ENCODE measurements at regions not wholly inside any gene's neighbourhood (a gene's known extent, or its start where the extent isn't known, plus 50 kb on each side); places are given as distances from the start of the nearest gene placed in this dataset.
A peak's percentile ranks its signal among the peaks of the same experiment; 100 is the strongest.
"Not testable (repeated sequence)": the region's sequence is repeated elsewhere in the genome, so short reads cannot be mapped to it uniquely, and the experiment has no call there.

- in situ Hi-C loops (cut with HindIII; ENCODE audit: low sequenced_read_pairs) = no loop called here
- DNase-seq (ENCODE audit: low spot score) = no peak
These were observed 744.4 kb upstream of the ANO3 start for GRCh38 chr11:25587496-25587895.

DNA sequence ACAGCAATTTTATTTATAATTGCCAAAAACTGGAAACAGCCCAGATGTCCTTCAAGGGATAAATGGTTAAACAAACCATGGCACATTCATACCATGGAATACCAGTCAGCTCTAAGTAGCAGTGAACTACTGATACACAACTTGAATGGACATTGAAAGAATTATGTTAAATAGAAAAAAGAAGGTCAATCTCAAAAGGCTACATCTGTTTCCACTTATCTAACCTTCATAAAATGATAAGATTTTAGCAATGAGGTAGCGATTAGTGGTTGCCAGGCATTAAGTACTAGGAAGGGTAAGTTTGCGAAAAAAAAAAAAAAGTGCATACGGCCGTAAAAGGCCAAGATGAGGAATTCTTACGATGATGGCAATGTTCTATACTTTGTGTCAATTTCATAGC lies 738.7 kb upstream of the ANO3 start:
- no peak for DNase-seq (ENCODE audit: low spot score)
- in situ Hi-C loops (cut with HindIII; ENCODE audit: low sequenced_read_pairs) = no loop called here

DNA sequence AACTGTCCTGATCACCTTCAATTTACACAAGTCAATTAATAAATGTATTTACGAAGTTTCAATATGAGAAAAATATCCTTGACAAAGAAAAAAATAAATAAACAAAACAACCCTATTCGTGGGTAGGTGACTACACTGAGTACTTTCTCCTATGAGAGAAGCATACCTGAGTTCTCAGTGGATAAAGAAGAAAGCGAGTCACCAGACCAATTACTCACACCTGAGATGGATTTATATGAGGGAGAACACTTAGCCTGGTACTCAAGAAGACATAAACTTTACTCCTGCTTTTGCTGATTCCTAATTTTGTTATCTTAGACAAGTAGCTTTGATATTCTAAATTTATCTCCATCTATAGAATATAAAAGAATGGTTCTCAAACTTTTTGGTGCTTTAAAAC lies 735.2 kb upstream of the ANO3 start:
- DNase-seq (ENCODE audit: low spot score) = no peak
- in situ Hi-C loops (cut with HindIII; ENCODE audit: low sequenced_read_pairs) = no loop called here

DNA sequence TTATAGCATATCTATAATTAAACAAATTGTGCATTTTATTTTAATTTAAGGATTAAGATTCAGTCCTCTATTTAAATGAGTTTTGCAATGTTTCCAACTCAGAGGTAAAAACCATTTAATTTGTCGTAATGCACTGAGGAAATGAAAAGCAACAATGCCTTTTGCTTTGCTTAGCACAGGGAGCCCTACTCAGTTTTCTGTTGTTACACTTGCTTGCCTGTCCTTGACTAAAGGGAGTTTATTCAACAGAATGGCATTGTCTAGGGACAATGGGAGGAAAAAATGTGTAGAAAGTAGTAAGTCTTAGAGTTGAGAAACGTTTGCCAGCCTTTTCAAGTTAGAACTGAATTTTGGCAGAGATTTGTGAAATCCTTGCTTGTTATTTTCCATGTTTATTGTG lies 734.2 kb upstream of the ANO3 start:
- in situ Hi-C loops (cut with HindIII; ENCODE audit: low sequenced_read_pairs) = no loop called here
- no peak for DNase-seq (ENCODE audit: low spot score)

DNA sequence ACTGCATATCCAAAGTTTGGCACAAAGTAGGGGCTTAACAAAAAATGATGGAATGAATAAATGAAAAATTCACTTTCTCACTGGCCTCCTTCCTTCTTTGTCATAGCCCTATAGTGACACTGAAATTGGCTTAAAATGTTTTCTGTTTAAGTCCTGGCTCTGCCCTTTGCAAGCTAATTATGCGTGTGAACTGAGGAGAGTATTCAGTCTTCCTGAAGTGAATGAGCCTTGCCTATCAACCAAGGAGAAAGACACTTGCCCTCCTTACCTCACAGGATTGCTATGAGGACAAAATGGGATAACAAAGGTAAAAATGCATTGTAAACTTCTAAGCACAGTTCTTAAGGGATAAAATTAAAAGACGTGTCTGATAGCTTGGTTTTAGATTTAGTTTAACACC lies 729.8 kb upstream of the ANO3 start:
- in situ Hi-C loops (cut with HindIII; ENCODE audit: low sequenced_read_pairs) = no loop called here
- no peak for DNase-seq (ENCODE audit: low spot score)

GRCh38 chr11:25602959-25603358 lies 729.0 kb upstream of the ANO3 start:
- in situ Hi-C loops (cut with HindIII; ENCODE audit: low sequenced_read_pairs) = no loop called here
- DNase-seq (ENCODE audit: low spot score) = no peak

- no peak for DNase-seq (ENCODE audit: low spot score)
- in situ Hi-C loops (cut with HindIII; ENCODE audit: low sequenced_read_pairs) = no loop called here
These were observed 719.1 kb upstream of the ANO3 start for GRCh38 chr11:25612806-25613205.

DNA sequence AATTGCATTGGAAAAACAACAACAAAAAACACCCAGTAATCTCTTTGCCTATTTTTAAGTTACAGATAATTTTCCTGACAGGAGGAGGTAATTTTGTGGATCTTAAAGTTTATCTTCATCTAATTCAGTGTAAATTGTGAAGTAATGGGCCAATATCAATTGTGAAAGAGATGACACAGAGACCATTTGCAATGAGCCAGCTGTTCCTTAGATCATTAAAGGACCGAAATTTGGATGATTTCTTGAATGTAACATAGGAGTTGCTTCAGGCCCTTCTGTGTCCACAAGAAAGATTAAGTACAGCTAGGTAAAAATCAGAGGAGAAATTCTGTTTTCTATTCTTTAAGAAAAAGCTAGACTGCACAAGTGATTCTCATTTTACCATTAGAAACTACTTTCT lies 718.5 kb upstream of the ANO3 start:
- in situ Hi-C loops (cut with HindIII; ENCODE audit: low sequenced_read_pairs) = no loop called here
- no peak for DNase-seq (ENCODE audit: low spot score)

DNA sequence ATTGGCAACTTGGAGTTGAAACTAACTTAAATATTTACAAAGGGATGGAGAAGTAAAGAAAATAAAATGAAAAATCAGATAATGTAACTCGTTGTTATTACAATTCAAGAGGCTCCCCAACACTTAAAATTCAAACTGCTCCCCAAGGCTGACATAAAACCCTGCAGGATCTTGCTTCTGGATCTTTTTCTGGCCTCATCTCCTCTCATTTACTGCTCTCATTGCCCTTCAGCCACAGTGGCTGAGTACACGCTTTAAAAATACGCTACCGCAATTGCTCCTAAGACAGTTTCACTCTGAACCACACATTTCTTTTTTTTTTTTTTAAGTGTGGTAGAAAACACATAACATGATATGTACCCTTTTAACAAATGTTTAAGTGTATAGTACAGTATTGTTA lies 718.1 kb upstream of the ANO3 start:
- in situ Hi-C loops (cut with HindIII; ENCODE audit: low sequenced_read_pairs) = no loop called here
- no peak for DNase-seq (ENCODE audit: low spot score)

DNA sequence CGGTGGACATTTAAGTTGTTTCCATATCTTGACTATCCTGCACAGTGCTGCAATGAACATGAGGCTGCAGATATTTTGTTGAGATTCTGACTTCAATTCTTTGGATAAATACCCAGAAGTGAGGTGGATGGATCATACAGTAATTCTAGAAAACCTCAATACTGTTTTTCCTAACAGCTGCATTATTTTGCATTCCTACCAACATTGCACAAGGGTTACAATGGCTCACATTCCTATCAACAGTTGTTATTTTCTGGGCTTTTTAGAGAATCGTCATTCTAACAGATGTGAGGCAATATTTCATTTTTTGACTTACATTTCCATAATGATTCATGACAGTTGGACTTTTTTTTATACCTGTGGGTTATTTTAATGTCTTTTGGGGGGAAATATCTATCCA lies 716.9 kb upstream of the ANO3 start:
- in situ Hi-C loops (cut with HindIII; ENCODE audit: low sequenced_read_pairs) = no loop called here
- DNase-seq (ENCODE audit: low spot score) = no peak

DNA sequence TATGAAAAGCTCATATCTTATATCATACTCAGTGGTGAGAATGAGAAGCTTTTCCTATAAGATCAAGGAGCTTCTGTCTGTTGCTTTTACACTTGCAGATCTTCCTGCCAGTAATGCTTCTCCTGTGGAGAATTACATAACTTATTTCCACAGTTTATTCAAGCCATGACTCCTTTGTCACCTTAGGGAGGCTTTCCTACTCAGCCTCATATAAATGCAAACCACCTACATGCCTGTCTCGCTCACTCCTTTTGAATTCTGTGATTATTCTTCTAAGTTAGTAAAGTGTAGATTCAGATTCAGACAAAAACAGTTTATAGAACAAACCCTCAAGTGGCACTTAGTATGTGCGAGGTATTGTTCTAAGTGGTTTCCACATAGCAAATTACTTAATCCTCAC lies 716.1 kb upstream of the ANO3 start:
- in situ Hi-C loops (cut with HindIII; ENCODE audit: low sequenced_read_pairs) = no loop called here

GRCh38 chr11:25625094-25625493 lies 706.8 kb upstream of the ANO3 start:
- in situ Hi-C loops (cut with HindIII; ENCODE audit: low sequenced_read_pairs) = no loop called here
- no peak for DNase-seq (ENCODE audit: low spot score)

More for the DNA sequence above, 716.1 kb upstream of the ANO3 start:
- no peak for DNase-seq (ENCODE audit: low spot score)

DNA sequence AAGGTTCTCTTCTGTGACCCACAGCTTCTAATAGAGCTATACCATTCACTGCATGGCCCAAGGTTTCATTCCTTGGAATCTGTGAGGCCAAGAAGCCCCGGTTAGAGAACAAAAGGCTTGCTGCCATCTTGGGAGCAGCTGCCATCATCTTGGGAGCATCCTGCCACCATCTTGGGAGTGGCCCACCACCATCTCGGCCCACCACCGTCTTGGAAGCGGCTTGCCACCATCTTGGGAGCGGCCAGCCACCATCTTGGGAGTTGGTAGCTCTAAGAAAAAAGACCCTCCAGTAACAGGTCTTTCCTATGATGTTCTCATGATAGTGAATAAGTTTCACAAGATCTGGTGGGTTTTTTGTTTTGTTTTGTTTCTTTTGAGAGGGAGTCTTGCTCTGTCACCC lies 703.9 kb upstream of the ANO3 start:
- in situ Hi-C loops (cut with HindIII; ENCODE audit: low sequenced_read_pairs) = no loop called here

GRCh38 chr11:25633230-25633629 lies 698.7 kb upstream of the ANO3 start:
- in situ Hi-C loops (cut with HindIII; ENCODE audit: low sequenced_read_pairs) = no loop called here

More for the DNA sequence above, 703.9 kb upstream of the ANO3 start:
- DNase-seq (ENCODE audit: low spot score) = no peak

DNA sequence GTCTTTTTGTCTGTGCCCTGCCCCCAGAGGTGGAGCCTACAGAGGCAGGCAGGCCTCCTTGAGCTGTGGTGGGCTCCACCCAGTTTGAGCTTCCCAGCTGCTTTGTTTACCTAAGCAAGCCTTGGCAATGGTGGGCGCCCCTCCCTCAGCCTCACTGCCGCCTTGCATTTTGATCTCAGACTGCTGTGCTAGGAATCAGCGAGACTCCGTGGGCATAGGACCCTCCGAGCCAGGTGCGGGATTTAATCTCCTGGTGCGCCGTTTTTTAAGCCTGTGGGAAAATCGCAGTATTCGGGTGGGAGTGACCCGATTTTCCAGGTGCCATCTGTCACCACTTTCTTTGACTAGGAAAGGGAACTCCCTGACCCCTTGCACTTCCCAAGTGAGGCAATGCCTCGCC lies 682.7 kb upstream of the ANO3 start:
- DNase-seq (ENCODE audit: low spot score); in situ Hi-C loops (cut with HindIII; ENCODE audit: low sequenced_read_pairs): not testable (repeated sequence)

More at GRCh38 chr11:25633230-25633629, 698.7 kb upstream of the ANO3 start:
- no peak for DNase-seq (ENCODE audit: low spot score)

DNA sequence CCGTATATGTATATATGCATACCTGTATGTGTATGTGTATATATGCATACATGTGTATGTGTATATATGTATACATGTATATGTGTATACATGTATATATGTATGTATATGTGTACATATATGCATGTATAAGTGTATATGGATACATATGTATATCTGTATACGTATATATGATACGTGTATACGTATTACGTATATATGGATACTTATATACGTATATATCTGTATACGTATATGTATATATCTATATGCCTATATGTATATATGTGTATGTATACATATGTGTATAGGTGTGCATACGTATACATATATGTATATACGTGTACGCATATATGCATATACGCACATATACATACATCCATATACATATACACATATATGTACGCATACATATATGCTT lies 681.6 kb upstream of the ANO3 start:
- DNase-seq (ENCODE audit: low spot score) = no peak
- in situ Hi-C loops (cut with HindIII; ENCODE audit: low sequenced_read_pairs) = no loop called here

DNA sequence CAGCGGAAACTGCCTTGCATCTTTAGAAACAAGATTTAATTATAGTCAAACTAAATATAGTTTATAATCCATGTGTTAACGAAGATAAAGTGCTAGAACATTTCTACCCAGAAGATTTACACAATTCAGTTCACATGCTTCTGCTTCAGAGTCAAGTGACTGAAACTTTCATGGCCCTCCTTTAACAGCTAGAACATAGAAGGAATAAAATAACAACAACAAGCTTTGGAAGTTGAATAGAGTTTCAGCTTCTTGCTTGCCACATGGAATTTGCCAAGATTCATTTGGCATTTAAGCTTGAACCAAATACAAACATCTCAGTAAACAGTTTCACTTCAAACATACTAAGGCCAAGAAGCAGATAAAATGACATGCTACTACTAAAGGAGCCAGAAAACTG lies 676.3 kb upstream of the ANO3 start:
- no peak for DNase-seq (ENCODE audit: low spot score)
- in situ Hi-C loops (cut with HindIII; ENCODE audit: low sequenced_read_pairs) = no loop called here

DNA sequence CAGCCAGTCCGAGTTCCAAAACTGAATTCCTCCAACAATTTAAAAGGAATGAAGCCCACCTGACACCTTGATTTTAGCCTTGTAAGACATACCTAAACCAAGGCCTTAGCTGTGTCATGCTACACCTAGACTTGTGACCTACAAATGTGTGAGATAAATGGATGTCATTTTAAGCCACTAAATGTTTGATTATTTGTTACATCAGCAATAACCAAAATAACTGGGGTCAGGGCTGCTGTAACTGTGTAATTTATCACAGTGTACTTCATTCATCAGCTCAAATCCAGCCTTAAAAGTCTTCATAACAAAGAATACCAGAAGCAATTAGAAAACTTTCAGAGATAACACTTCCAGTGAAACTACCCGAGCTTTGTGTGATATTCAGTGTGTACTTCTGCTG lies 673.0 kb upstream of the ANO3 start:
- DNase-seq (ENCODE audit: low spot score) = no peak
- in situ Hi-C loops (cut with HindIII; ENCODE audit: low sequenced_read_pairs) = no loop called here

DNA sequence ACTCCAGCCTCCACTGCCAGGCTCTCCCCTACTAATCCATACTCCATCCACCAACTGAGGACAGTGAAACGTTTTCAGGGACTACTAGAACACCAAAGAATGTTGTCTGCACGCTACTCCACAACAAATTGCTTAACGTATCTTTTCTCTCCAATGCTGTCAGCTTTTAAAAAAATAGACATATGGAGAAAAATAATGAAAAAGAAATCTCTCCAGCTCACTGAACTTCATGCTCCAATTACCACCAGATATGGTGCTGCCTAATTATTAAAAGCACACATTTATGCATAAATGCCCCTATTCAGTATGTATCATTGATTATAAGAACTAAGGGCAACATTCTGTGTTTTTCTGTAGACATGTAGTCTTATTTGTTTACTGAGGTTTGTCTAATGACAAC lies 672.2 kb upstream of the ANO3 start:
- DNase-seq (ENCODE audit: low spot score) = peak; percentile 62
- in situ Hi-C loops (cut with HindIII; ENCODE audit: low sequenced_read_pairs) = no loop called here

DNA sequence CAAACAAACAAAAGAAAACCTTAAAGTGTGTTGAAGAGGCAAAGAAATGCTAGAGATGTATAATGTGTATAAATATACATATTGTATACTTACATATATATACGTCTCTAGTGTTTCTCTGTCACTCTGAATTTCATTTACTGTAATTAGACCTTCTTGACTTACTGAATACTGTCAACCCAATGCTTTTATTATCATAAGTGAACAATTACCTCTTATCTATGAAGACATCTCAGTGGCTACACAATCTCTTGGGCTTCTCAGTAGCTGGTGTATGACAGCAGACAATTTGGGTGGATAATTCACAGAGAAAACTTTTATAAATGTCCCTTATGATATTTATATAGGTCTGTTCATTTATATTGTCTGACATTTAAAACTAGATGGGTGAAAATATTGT lies 664.1 kb upstream of the ANO3 start:
- in situ Hi-C loops (cut with HindIII; ENCODE audit: low sequenced_read_pairs) = no loop called here
- DNase-seq (ENCODE audit: low spot score) = no peak

- in situ Hi-C loops (cut with HindIII; ENCODE audit: low sequenced_read_pairs) = no loop called here
- no peak for DNase-seq (ENCODE audit: low spot score)
These were observed 640.0 kb upstream of the ANO3 start for GRCh38 chr11:25691959-25692358.

DNA sequence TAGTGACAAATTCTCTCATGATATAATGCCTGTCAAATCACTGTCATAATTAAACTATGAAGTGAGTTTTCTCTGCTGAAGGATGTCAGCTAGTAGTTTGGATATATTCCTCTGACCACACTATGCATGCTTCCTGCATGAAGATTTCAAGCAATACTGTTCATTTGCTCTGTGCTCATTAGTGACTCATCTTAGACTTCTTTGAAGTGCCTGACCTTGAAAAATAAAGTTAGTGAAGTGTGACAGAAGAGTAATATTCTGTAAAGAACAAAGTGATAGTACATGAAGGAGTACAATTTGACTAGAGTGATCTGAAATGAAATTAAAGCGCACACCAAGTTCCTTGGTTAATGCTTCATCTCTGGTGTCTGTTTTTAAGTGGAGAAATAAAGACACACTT lies 629.5 kb upstream of the ANO3 start:
- in situ Hi-C loops (cut with HindIII; ENCODE audit: low sequenced_read_pairs) = no loop called here
- DNase-seq (ENCODE audit: low spot score) = no peak
